ENCODE measurements at regions not wholly inside any gene's neighbourhood (a gene's known extent, or its start where the extent isn't known, plus 50 kb on each side); places are given as distances from the start of the nearest gene placed in this dataset.
"Not testable (repeated sequence)": the region's sequence is repeated elsewhere in the genome, so short reads cannot be mapped to it uniquely, and the experiment has no call there.

DNA sequence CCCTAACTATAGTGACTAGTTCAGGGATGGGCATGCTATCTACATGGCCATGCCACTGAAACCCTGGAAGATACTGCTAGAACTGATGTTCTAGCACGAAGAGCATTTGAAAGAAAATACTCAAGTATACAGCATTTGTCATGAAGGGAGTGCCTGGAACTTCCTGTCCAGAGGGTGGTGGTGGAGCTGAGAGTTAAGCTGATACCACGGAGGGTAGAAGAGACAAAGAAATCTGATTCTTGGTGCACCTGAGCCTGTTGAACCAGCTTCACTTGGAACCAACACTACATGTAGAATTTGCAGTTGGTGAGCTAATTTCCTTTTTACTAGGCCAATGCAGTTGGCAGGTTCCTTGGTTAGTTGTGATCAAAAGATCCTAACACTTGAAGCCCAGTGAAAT lies 116.4 kb downstream of the CCNG2 start:
- dilution Hi-C loops (cut with MboI; ENCODE audit: extremely low pct_ligation_motif_present, low sequenced_read_pairs) (no loop called here), intact Hi-C loops (cut with micrococcal nuclease) (no loop called here)
- H3K9me1 ChIP-seq (replicated peaks; ENCODE audit: control insufficient read depth, extremely low read depth, insufficient read depth, low read length) = no peaks in the 10 kb centered on the region
- BruUV-seq (replicated peaks) = no TSS peak
- no peak overlapping the region for H3K4me3 ChIP-seq (replicated peaks in 1 of 3; ENCODE audit: insufficient read depth in 1 of 3, low read depth in 1 of 3, low read length in 3 of 3)
- H3K4me1 ChIP-seq (ENCODE audit: control insufficient read depth, extremely low read depth, insufficient read depth, low read length) = no peaks in the 10 kb centered on the region
- POLR2A ChIA-PET = no interaction called here
- no peaks in the 10 kb centered on the region for H3K9me3 ChIP-seq (replicated peaks; ENCODE audit: control insufficient read depth, insufficient read depth, low read length)
- no peak for TF ChIP-seq POLR2AphosphoS5 (IDR thresholded peaks at IDR 0.05; ENCODE audit: insufficient read depth, low read depth, low read length)
- H3K27me3 ChIP-seq (ENCODE audit: control insufficient read depth in 2 of 2, insufficient read depth in 2 of 2, low read length in 2 of 2) = no peaks in the 10 kb centered on the region
- H3K4me2 ChIP-seq (ENCODE audit: insufficient read depth, low read length) = no peak overlapping the region
- DNase-seq (ENCODE audit: low read depth, low spot score) = no peak
- H3K36me3 ChIP-seq (ENCODE audit: control insufficient read depth in 2 of 2, extremely low read depth in 1 of 2, insufficient read depth in 2 of 2, low read length in 2 of 2) = no peaks in the 10 kb centered on the region
- H2AFZ ChIP-seq (ENCODE audit: low read depth, low read length) = no peak overlapping the region
- no peaks in the 10 kb centered on the region for H4K20me1 ChIP-seq (replicated peaks; ENCODE audit: control insufficient read depth, extremely low read depth, insufficient read depth, low read length)
- no peaks in the 10 kb centered on the region for H3K79me2 ChIP-seq (ENCODE audit: control insufficient read depth, insufficient read depth, low read length)
- H3K27ac ChIP-seq (ENCODE audit: insufficient read depth, low read depth, low read length) = no peak overlapping the region
- no peak for FAIRE-seq
- CTCF ChIA-PET = interaction anchor here (1.3 kb wide), 1 partner anchor 9 kb away, joined by 3 read pairs; no protein-coding TSS in a partner anchor
- H3K9ac ChIP-seq (replicated peaks; ENCODE audit: extremely low read depth, insufficient read depth, low read length) = no peak overlapping the region

GRCh38 chr4:77279114-77279513 lies 122.1 kb downstream of the CCNG2 start:
- H3K9me1 ChIP-seq (replicated peaks; ENCODE audit: control insufficient read depth, extremely low read depth, insufficient read depth, low read length); BruUV-seq (replicated peaks); H2AFZ ChIP-seq (ENCODE audit: low read depth, low read length); H3K4me3 ChIP-seq (replicated peaks in 1 of 3; ENCODE audit: insufficient read depth in 1 of 3, low read depth in 1 of 3, low read length in 3 of 3); H3K4me2 ChIP-seq (ENCODE audit: insufficient read depth, low read length); H3K4me1 ChIP-seq (ENCODE audit: control insufficient read depth, extremely low read depth, insufficient read depth, low read length); H3K9ac ChIP-seq (replicated peaks; ENCODE audit: extremely low read depth, insufficient read depth, low read length); FAIRE-seq; CTCF ChIA-PET; H3K79me2 ChIP-seq (ENCODE audit: control insufficient read depth, insufficient read depth, low read length); H3K27me3 ChIP-seq (ENCODE audit: control insufficient read depth in 2 of 2, insufficient read depth in 2 of 2, low read length in 2 of 2); POLR2A ChIA-PET; dilution Hi-C loops (cut with MboI; ENCODE audit: extremely low pct_ligation_motif_present, low sequenced_read_pairs); H3K27ac ChIP-seq (ENCODE audit: insufficient read depth, low read depth, low read length); DNase-seq (ENCODE audit: low read depth, low spot score); intact Hi-C loops (cut with micrococcal nuclease); H3K9me3 ChIP-seq (replicated peaks; ENCODE audit: control insufficient read depth, insufficient read depth, low read length); H4K20me1 ChIP-seq (replicated peaks; ENCODE audit: control insufficient read depth, extremely low read depth, insufficient read depth, low read length); H3K36me3 ChIP-seq (ENCODE audit: control insufficient read depth in 2 of 2, extremely low read depth in 1 of 2, insufficient read depth in 2 of 2, low read length in 2 of 2): not testable (repeated sequence)

- Histone ChIP-seq H3K9me3 (replicated peaks; ENCODE audit: control insufficient read depth, insufficient read depth, low read length) (no peaks in the 10 kb centered on the region), H4K20me1 (replicated peaks; ENCODE audit: control insufficient read depth, extremely low read depth, insufficient read depth, low read length) (no peaks in the 10 kb centered on the region), H3K4me3 (replicated peaks in 1 of 3; ENCODE audit: insufficient read depth in 1 of 3, low read depth in 1 of 3, low read length in 3 of 3) (no peak overlapping the region), H3K9me1 (replicated peaks; ENCODE audit: control insufficient read depth, extremely low read depth, insufficient read depth, low read length) (no peaks in the 10 kb centered on the region), H3K27me3 (ENCODE audit: control insufficient read depth in 2 of 2, insufficient read depth in 2 of 2, low read length in 2 of 2) (no peaks in the 10 kb centered on the region), H3K4me2 (ENCODE audit: insufficient read depth, low read length) (no peak overlapping the region), H3K9ac (replicated peaks; ENCODE audit: extremely low read depth, insufficient read depth, low read length) (no peak overlapping the region), H3K27ac (ENCODE audit: insufficient read depth, low read depth, low read length) (no peak overlapping the region), H3K79me2 (ENCODE audit: control insufficient read depth, insufficient read depth, low read length) (no peaks in the 10 kb centered on the region), H2AFZ (ENCODE audit: low read depth, low read length) (no peak overlapping the region), H3K36me3 (ENCODE audit: control insufficient read depth in 2 of 2, extremely low read depth in 1 of 2, insufficient read depth in 2 of 2, low read length in 2 of 2) (no peaks in the 10 kb centered on the region), H3K4me1 (ENCODE audit: control insufficient read depth, extremely low read depth, insufficient read depth, low read length) (no peaks in the 10 kb centered on the region)
- dilution Hi-C loops (cut with MboI; ENCODE audit: extremely low pct_ligation_motif_present, low sequenced_read_pairs) (no loop called here), intact Hi-C loops (cut with micrococcal nuclease) (no loop called here)
- CTCF ChIA-PET = interaction anchor here (1.0 kb wide), 1 partner anchor 9 kb away, joined by 3 read pairs; no protein-coding TSS in a partner anchor
- FAIRE-seq (no peak), DNase-seq (ENCODE audit: low read depth, low spot score) (no peak)
- BruUV-seq (replicated peaks) = no TSS peak
- TF ChIP-seq JUN (IDR thresholded peaks at IDR 0.05; ENCODE audit: borderline replicate concordance, insufficient read depth, insufficient read length, low read depth) (no peak), CTCF (IDR thresholded peaks at IDR 0.05; ENCODE audit: extremely low read depth in 1 of 2, insufficient read depth in 1 of 2, low read depth in 1 of 2, low read length in 2 of 2) (no peak), FOS (IDR thresholded peaks at IDR 0.05; ENCODE audit: borderline replicate concordance, insufficient read depth, low read length) (no peak), POLR2AphosphoS5 (IDR thresholded peaks at IDR 0.05; ENCODE audit: insufficient read depth, low read depth, low read length) (no peak), POLR2A (IDR thresholded peaks at IDR 0.05; ENCODE audit: low read depth, low read length) (no peak), MYC (IDR thresholded peaks at IDR 0.05; ENCODE audit: low read depth, low read length) (no peak), EZH2 (IDR thresholded peaks at IDR 0.05; ENCODE audit: borderline replicate concordance, low read depth, low read length, severe bottlenecking) (no peak), GATA2 (IDR thresholded peaks at IDR 0.05; ENCODE audit: insufficient read depth, insufficient read length, low read depth, low read length) (no peak)
- TF ChIP-seq, protein P1, sequence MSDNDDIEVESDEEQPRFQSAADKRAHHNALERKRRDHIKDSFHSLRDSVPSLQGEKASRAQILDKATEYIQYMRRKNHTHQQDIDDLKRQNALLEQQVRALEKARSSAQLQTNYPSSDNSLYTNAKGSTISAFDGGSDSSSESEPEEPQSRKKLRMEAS (IDR thresholded peaks at IDR 0.05; ENCODE audit: insufficient read depth, insufficient read length) = no peak
- POLR2A ChIA-PET = no interaction called here
Observed at GRCh38 chr4:77282305-77282704, 125.3 kb downstream of the CCNG2 start.

All from endothelial cell of umbilical vein (primary cell).